ENCODE measurements at regions not wholly inside any gene's neighbourhood (a gene's known extent, or its start where the extent isn't known, plus 50 kb on each side); places are given as distances from the start of the nearest gene placed in this dataset.

- no peak overlapping the region for H3K27ac ChIP-seq (ENCODE audit: extremely low read depth, low read depth, low read length)
- H3K4me3 ChIP-seq (ENCODE audit: low read depth, low read length): no peak overlapping the region
- ChIA-PET CTCF (no interaction called here), POLR2A (no interaction called here)
- no peaks in the 10 kb centered on the region for H3K9me3 ChIP-seq (ENCODE audit: control insufficient read depth, insufficient read depth, low read depth, low read length)
- TF ChIP-seq PRDM1 (tag by site-specific recombination; IDR thresholded peaks at IDR 0.05) (no peak), ZNF623 (tag by site-specific recombination; IDR thresholded peaks at IDR 0.05) (no peak), ZNF530 (tag by site-specific recombination; IDR thresholded peaks at IDR 0.05; ENCODE audit: low read depth) (no peak), ZNF280C (tag by site-specific recombination; IDR thresholded peaks at IDR 0.05) (no peak), OVOL3 (tag by site-specific recombination; IDR thresholded peaks at IDR 0.05) (no peak), HOXC10 (CRISPR knock-in tag; IDR thresholded peaks at IDR 0.05) (no peak), ZSCAN5A (tag by site-specific recombination; IDR thresholded peaks at IDR 0.05) (no peak), ZNF596 (tag by site-specific recombination; IDR thresholded peaks at IDR 0.05) (no peak)
- no peaks in the 10 kb centered on the region for H3K36me3 ChIP-seq (ENCODE audit: control insufficient read depth in 2 of 2, insufficient read depth in 1 of 2, low read length in 2 of 2)
- H3K4me1 ChIP-seq (ENCODE audit: control insufficient read depth, insufficient read depth, low read length): no peaks in the 10 kb centered on the region
Observed at GRCh38 chr7:69060516-69060915, 537.8 kb upstream of the AUTS2 start.

- Histone ChIP-seq H3K27ac (ENCODE audit: extremely low read depth, low read depth, low read length) (no peak overlapping the region), H3K4me3 (ENCODE audit: low read depth, low read length) (no peak overlapping the region), H3K36me3 (ENCODE audit: control insufficient read depth in 2 of 2, insufficient read depth in 1 of 2, low read length in 2 of 2) (no peaks in the 10 kb centered on the region), H3K9me3 (ENCODE audit: control insufficient read depth, insufficient read depth, low read depth, low read length) (no peaks in the 10 kb centered on the region), H3K4me1 (ENCODE audit: control insufficient read depth, insufficient read depth, low read length) (no peaks in the 10 kb centered on the region)
- POLR2A ChIA-PET: no interaction called here
- TF ChIP-seq ZNF510 (tag by site-specific recombination; IDR thresholded peaks at IDR 0.05; ENCODE audit: insufficient replicate concordance): no peak
- TF ChIP-seq ZBTB26 (tag by site-specific recombination; optimal IDR thresholded peaks at IDR 0.05): no peak
- TF ChIP-seq MZF1 (tag by site-specific recombination; IDR thresholded peaks at IDR 0.05; ENCODE audit: borderline replicate concordance): no peak
- TF ChIP-seq WT1 (tag by site-specific recombination; IDR thresholded peaks at IDR 0.05): no peak
- no peak for TF ChIP-seq SALL2 (tag by site-specific recombination; IDR thresholded peaks at IDR 0.05; ENCODE audit: borderline replicate concordance)
- no peak for TF ChIP-seq ZSCAN23 (tag by site-specific recombination; IDR thresholded peaks at IDR 0.05)
- no peak for TF ChIP-seq YY2 (tag by site-specific recombination; IDR thresholded peaks at IDR 0.05)
- no peak for TF ChIP-seq ZNF274 (IDR thresholded peaks at IDR 0.05; ENCODE audit: low read length)
- TF ChIP-seq ZNF274 (tag by site-specific recombination; IDR thresholded peaks at IDR 0.05; ENCODE audit: borderline replicate concordance): no peak
- no peak for TF ChIP-seq GLIS1 (tag by site-specific recombination; IDR thresholded peaks at IDR 0.05)
- CTCF ChIA-PET: no interaction called here
Observed at GRCh38 chr7:69062020-69062765, 536.1 kb upstream of the AUTS2 start.

All from HEK293 (cell line).